GM12878 (cell line): ENCODE measurements at regions not wholly inside any gene's neighbourhood (a gene's known extent, or its start where the extent isn't known, plus 50 kb on each side); places are given as distances from the start of the nearest gene placed in this dataset.

Experiments
- ATAC-seq: fragments of 200-7000 bp; cut with Tn5 transposase; 3 replicates; pipeline ENCODE4 v1.9.1; 2020; ENCODE audit warnings: mild to moderate bottlenecking, moderate library complexity
- BruUV-seq: library from RNA; stranded (reverse); fragments of 400-500 nt; replicated peaks from 2 replicates; lab custom pipeline; 2021; lab: Mats Ljungman, UMichigan
- CTCF ChIA-PET: fragments of 300-600 bp; sonication (Branson Sonifier 250); formaldehyde crosslinking; extraction: SDS; loops from one replicate; lab custom pipeline; 2021; ENCODE audit warnings: inconsistent platforms; lab: Yijun Ruan, JAX
- POLR2A ChIA-PET: fragments of 350-600 bp; formaldehyde crosslinking; extraction: SDS; loops from one replicate; lab custom pipeline; 2021; ENCODE audit warnings: inconsistent platforms; lab: Charles Lee
- RAD21 ChIA-PET: fragments of 300-600 bp; sonication (Branson Sonifier 250); formaldehyde crosslinking; loops from one replicate; lab custom pipeline; 2023; ENCODE audit warnings: antibody characterized with exemption; ENCODE audit not compliant: unreplicated experiment; lab: Charles Lee
- SMC1A ChIA-PET: fragments of 300-600 bp; sonication (Branson Sonifier 250); formaldehyde crosslinking; loops from one replicate; lab custom pipeline; 2023; ENCODE audit not compliant: unreplicated experiment, uncharacterized antibody; lab: Charles Lee
- DNase-seq: peaks from one replicate; pipeline ENCODE4 v3.0.0-alpha.2; 2011; ENCODE audit warnings: low read depth, low spot score
- FAIRE-seq: peaks from 3 replicates; lab custom pipeline; 2011; peaks lifted over from hg19 to GRCh38; lab: Jason Lieb, UNC
- H2AFZ ChIP-seq: 2 replicates; pipeline ENCODE4 v1.6.0; 2011; ENCODE audit warnings: low read depth, low read length, control low read depth; ENCODE audit not compliant: control insufficient read depth
- H3K27ac ChIP-seq: 2 replicates; pipeline ENCODE4 v1.5.1; 2011; ENCODE audit warnings: control low read depth; ENCODE audit not compliant: control insufficient read depth, insufficient read depth
- H3K27me3 ChIP-seq, 2 experiments: replicated peaks in 1 of 2; 2 replicates each; pipeline versions ENCODE4 v1.6.0 to v1.6.1; 2011; ENCODE audit warnings: low read length in 1 of 2; ENCODE audit not compliant: control insufficient read depth in 2 of 2, insufficient read depth in 2 of 2
- H3K36me3 ChIP-seq, 2 experiments: 2 replicates each; pipeline ENCODE4 v1.5.1; 2011; ENCODE audit warnings: low read length in 1 of 2; ENCODE audit not compliant: control insufficient read depth in 2 of 2, insufficient read depth in 2 of 2
- H3K4me1 ChIP-seq: 2 replicates; pipeline ENCODE4 v1.6.1; 2011; ENCODE audit warnings: mild to moderate bottlenecking, low read length, moderate library complexity, mixed read lengths; ENCODE audit not compliant: control insufficient read depth, insufficient read depth
- H3K4me2 ChIP-seq: 2 replicates; pipeline ENCODE4 v1.6.0; 2011; ENCODE audit warnings: control low read depth; ENCODE audit not compliant: control insufficient read depth, insufficient read depth
- H3K4me3 ChIP-seq: fragments of 200-600 bp; sonication (generic); 2 replicates; pipeline ENCODE4 v1.5.1; 2016
- H3K79me2 ChIP-seq: 2 replicates; pipeline ENCODE4 v1.6.0; 2011; ENCODE audit warnings: low read length; ENCODE audit not compliant: control insufficient read depth, insufficient read depth
- H3K9ac ChIP-seq: 2 replicates; pipeline ENCODE4 v1.8.0; 2011; ENCODE audit warnings: low read length, control low read depth, mixed read lengths; ENCODE audit not compliant: control insufficient read depth, insufficient read depth
- H3K9me3 ChIP-seq: replicated peaks from 3 replicates; pipeline ENCODE4 v1.5.1; 2011; ENCODE audit warnings: mild to moderate bottlenecking, low read length; ENCODE audit not compliant: control insufficient read depth, insufficient read depth
- H4K20me1 ChIP-seq: 2 replicates; pipeline ENCODE4 v1.6.0; 2011; ENCODE audit not compliant: control insufficient read depth, insufficient read depth
- BCL11A ChIP-seq: IDR thresholded peaks from 2 replicates; pipeline ENCODE4 v1.6.1; 2011; ENCODE audit warnings: low read depth, low read length
- BMI1 ChIP-seq: fragments of 450-650 bp; IDR thresholded peaks from 2 replicates; pipeline ENCODE4 v1.6.1; 2016; ENCODE audit warnings: mild to moderate bottlenecking, moderate library complexity, borderline replicate concordance
- CHD4 ChIP-seq: fragments of 200-600 bp; sonication (generic); IDR thresholded peaks from 2 replicates; pipeline ENCODE4 v1.6.1; 2016; ENCODE audit warnings: mild to moderate bottlenecking
- GATAD2B ChIP-seq: fragments of 450-650 bp; conservative IDR thresholded peaks from 2 replicates; pipeline ENCODE4 v1.6.1; 2017; ENCODE audit warnings: low read depth, mild to moderate bottlenecking, moderate library complexity
- MEF2B ChIP-seq: fragments of 450-650 bp; IDR thresholded peaks from 2 replicates; pipeline ENCODE4 v1.6.1; 2018; ENCODE audit warnings: mild to moderate bottlenecking, moderate library complexity; ENCODE audit not compliant: partially characterized antibody, poor library complexity, severe bottlenecking
- MTA2 ChIP-seq: fragments of 450-650 bp; IDR thresholded peaks from 2 replicates; pipeline ENCODE4 v1.6.1; 2016; ENCODE audit warnings: low read depth, mild to moderate bottlenecking, moderate library complexity
- NFXL1 ChIP-seq: fragments of 450-650 bp; IDR thresholded peaks from 2 replicates; pipeline ENCODE4 v1.6.1; 2017; ENCODE audit warnings: antibody characterized with exemption, mild to moderate bottlenecking, borderline replicate concordance
- RAD51 ChIP-seq: fragments of 450-650 bp; IDR thresholded peaks from 2 replicates; pipeline ENCODE4 v1.6.1; 2016; ENCODE audit warnings: moderate library complexity, mild to moderate bottlenecking, inconsistent platforms
- SMAD5 ChIP-seq: IDR thresholded peaks from 2 replicates; pipeline ENCODE4 v1.6.1; 2016; ENCODE audit warnings: antibody characterized with exemption, low read depth
- TBL1XR1 ChIP-seq: IDR thresholded peaks from 2 replicates; pipeline ENCODE4 v1.6.1; 2012; ENCODE audit warnings: low read depth, low read length, improper control_type of control experiment
- WGBS: methylation state at CpG from one replicate; pipeline ENCODE4 v1.1.6; 2016; ENCODE audit warnings: low lambda C conversion rate; ENCODE audit not compliant: insufficient replicate concordance, insufficient coverage; ENCODE audit errors: missing lambda C conversion rate; 5-methylcytosine and 5-hydroxymethylcytosine counted together
- in situ Hi-C: fragments of 300-500 bp; cut with MboI; formaldehyde crosslinking; loops from 9 replicates; pipeline ENCODE4 v1.14.3; 2018; ENCODE audit warnings: mixed read lengths
- intact Hi-C: fragments of 100-400 bp; cut with micrococcal nuclease; formaldehyde crosslinking; loops from one replicate; pipeline ENCODE4 v1.14.2; 2022; ENCODE audit not compliant: unreplicated experiment
- TF ChIP-seq, protein P1 (sequence below): IDR thresholded peaks from 2 replicates; pipeline ENCODE4 v1.6.1; 2011; ENCODE audit warnings: low read depth, mild to moderate bottlenecking, low read length, moderate library complexity, borderline replicate concordance; ENCODE audit errors: extremely low read depth

DNA sequence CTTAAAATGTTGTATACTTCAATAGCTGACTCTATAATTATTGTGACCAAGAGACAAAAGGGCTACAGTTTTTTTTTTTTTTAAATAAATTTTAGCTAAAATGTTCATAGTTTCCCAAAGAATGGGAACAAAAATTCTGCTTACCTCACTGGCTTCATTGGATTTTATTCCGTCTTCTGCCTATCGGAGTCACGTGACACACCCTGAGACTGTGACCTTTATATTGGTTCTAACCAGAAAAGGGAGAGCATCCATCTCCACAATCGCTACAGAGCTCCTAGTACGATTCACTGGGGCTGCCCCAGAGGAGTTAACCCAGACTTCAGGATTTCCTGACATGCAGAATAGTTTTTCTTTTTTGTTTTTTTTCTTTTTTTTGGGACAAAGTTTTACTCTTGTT, 203.6 kb upstream of the SLC35G4 start:
- BruUV-seq: no TSS peak
- FAIRE-seq: no peak
- H3K9me3 ChIP-seq: no peaks in the 10 kb centered on the region
- H3K36me3 ChIP-seq: no peaks in the 10 kb centered on the region
- no peak overlapping the region for H3K27ac ChIP-seq
- no peaks in the 10 kb centered on the region for H3K27me3 ChIP-seq
- no peaks in the 10 kb centered on the region for H4K20me1 ChIP-seq
- ChIA-PET CTCF (interaction anchor here (0.5 to 1.2 kb wide), 3 partner anchors 93 to 846 kb away, joined by 3 read pairs; no protein-coding TSS in a partner anchor), POLR2A (no interaction called here), RAD21 (no interaction called here), SMC1A (no interaction called here)
- no peak overlapping the region for H3K9ac ChIP-seq
- no peaks in the 10 kb centered on the region for H3K4me1 ChIP-seq
- no peak for DNase-seq
- in situ Hi-C loops (no loop called here), intact Hi-C loops (no loop called here)
- H2AFZ ChIP-seq: no peak overlapping the region
- no peaks in the 10 kb centered on the region for H3K79me2 ChIP-seq
- H3K4me3 ChIP-seq: no peak overlapping the region
- TF ChIP-seq MEF2B (no peak), RAD51 (peak; percentile 47; the same call in 1 of the 2 replicates)
- no peak for ATAC-seq
- no peak overlapping the region for H3K4me2 ChIP-seq
- 42% methylated on average over 5 of the region's 5 CpGs for WGBS

DNA sequence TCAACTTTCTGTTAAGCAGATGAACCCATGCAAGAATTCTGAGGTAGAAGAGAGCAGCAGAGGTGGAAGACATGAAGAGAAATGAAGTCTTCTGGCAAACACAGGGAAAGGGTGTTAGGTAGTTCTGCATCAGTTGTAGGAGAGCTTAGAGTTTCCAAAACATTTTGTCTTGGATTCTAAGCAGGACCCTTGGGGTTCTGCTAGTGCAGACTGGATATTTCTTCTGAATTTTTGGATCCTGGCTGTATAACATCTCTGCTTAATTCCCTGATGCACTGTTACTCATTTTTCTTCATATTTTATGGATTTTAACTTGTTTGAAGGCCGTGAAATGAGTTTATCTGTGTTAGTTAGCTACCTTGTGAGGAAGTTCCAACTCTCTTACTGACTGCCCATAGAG, 208.7 kb upstream of the SLC35G4 start:
- in situ Hi-C loops: no loop called here
- H3K4me2 ChIP-seq: no peak overlapping the region

More for the DNA sequence above, 208.7 kb upstream of the SLC35G4 start:
- no peaks in the 10 kb centered on the region for H3K36me3 ChIP-seq
- no peak for ATAC-seq
- no peak overlapping the region for H3K27ac ChIP-seq
- intact Hi-C loops: no loop called here
- no peaks in the 10 kb centered on the region for H3K9me3 ChIP-seq
- no TSS peak for BruUV-seq
- 0% methylated on average over 1 of the region's 1 CpG for WGBS
- no peaks in the 10 kb centered on the region for H4K20me1 ChIP-seq
- H3K79me2 ChIP-seq: no peaks in the 10 kb centered on the region
- ChIA-PET RAD21 (no interaction called here), SMC1A (no interaction called here), POLR2A (no interaction called here), CTCF (interaction anchor here (1.4 kb wide), 2 partner anchors 20 to 90 kb away, joined by 3 to 4 read pairs; no protein-coding TSS in a partner anchor)
- no peak overlapping the region for H3K9ac ChIP-seq
- DNase-seq: no peak
- TF ChIP-seq BCL11A (no peak), GATAD2B (no peak), SMAD5 (no peak), NFXL1 (no peak), TBL1XR1 (no peak), CHD4 (no peak), BMI1 (no peak), MTA2 (no peak)
- TF ChIP-seq, protein P1, sequence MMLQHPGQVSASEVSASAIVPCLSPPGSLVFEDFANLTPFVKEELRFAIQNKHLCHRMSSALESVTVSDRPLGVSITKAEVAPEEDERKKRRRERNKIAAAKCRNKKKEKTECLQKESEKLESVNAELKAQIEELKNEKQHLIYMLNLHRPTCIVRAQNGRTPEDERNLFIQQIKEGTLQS: no peak
- H3K27me3 ChIP-seq: no peaks in the 10 kb centered on the region
- no peak overlapping the region for H2AFZ ChIP-seq
- H3K4me1 ChIP-seq: no peaks in the 10 kb centered on the region
- FAIRE-seq: no peak
- H3K4me3 ChIP-seq: no peak overlapping the region
